ENCODE measurements at regions not wholly inside any gene's neighbourhood (a gene's known extent, or its start where the extent isn't known, plus 50 kb on each side); places are given as distances from the start of the nearest gene placed in this dataset.

DNA sequence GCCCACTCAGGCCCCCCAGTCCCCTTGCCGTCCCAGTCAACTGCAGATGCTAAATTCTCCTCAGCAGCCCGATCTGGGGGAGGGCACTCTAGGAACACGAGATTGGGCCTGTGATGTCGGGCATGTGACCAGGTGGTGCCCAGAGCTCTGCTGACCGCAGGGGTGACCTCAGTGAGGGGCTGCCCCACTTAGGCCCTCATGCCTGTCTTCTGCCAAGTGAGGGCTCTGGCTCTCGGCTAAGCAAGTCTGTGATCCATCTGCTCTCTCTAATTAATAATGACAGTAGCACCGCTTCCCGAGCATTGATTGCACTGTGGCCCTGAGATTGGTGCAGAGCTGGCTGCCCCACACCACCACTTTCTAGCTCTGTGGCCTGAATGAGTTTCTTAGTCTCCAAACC lies 138.8 kb downstream of the MRM1 start:
- ChIA-PET CTCF (no interaction called here), POLR2A (no interaction called here)
- no peak overlapping the region for H3K27ac ChIP-seq (ENCODE audit: low read depth, low read length)
- no peak for DNase-seq (ENCODE audit: low read depth, low spot score)
- no peaks in the 10 kb centered on the region; the same call in 1 of the 2 replicates for H3K9me3 ChIP-seq (ENCODE audit: control insufficient read depth, insufficient read depth, low read length)
- H3K4me3 ChIP-seq (ENCODE audit: low read depth, low read length) = no peak overlapping the region
- TF ChIP-seq, protein P1, sequence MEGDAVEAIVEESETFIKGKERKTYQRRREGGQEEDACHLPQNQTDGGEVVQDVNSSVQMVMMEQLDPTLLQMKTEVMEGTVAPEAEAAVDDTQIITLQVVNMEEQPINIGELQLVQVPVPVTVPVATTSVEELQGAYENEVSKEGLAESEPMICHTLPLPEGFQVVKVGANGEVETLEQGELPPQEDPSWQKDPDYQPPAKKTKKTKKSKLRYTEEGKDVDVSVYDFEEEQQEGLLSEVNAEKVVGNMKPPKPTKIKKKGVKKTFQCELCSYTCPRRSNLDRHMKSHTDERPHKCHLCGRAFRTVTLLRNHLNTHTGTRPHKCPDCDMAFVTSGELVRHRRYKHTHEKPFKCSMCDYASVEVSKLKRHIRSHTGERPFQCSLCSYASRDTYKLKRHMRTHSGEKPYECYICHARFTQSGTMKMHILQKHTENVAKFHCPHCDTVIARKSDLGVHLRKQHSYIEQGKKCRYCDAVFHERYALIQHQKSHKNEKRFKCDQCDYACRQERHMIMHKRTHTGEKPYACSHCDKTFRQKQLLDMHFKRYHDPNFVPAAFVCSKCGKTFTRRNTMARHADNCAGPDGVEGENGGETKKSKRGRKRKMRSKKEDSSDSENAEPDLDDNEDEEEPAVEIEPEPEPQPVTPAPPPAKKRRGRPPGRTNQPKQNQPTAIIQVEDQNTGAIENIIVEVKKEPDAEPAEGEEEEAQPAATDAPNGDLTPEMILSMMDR (IDR thresholded peaks at IDR 0.05; ENCODE audit: low read depth, low read length) = no peak
- H3K27me3 ChIP-seq (ENCODE audit: control insufficient read depth, insufficient read depth, low read length) = peaks cover 22% of the 10 kb centered on the region

DNA sequence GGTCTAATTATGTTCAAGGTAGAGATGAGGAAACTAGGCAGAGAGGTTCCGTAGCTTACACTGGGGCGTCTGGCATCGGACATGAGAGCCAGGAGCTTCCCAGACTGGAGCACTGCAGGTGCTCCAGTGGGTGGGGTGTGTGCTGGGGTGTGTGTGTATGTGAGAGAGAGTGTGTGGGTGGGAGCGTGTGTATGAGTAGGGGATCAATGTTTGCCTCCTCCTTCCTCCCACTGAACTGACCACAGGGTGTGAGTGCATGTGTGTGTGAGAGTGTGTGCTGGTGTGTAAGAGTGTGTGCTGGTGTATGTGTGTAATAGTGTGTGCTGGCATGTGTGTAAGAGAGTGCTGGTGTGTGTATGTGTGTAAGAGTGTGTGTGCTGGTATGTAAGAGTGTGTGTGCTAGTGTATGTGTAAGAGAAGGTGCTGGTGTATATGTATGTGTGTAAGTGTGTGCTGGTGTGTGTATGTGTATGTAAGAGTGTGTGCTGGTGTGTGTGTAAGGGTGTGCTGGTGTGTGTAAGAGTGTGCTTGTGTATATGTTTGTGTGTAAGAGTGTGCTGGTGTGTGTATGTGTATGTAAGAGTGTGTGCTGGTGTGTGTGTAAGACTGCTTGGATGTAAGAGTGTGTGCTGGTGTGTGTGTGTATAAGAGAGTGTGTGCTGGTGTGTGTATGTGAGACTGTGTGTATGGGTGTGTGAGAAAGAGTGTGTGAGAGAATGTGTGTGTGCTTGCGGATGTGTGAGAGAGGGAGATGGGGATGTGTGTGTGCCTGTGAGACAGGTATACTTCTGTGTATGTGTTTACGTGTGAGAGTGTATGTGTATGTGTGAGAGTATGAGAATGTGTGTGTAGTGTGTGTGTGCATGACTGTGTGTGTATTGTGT lies 139.9 kb downstream of the MRM1 start:
- CTCF ChIA-PET = no interaction called here

DNA sequence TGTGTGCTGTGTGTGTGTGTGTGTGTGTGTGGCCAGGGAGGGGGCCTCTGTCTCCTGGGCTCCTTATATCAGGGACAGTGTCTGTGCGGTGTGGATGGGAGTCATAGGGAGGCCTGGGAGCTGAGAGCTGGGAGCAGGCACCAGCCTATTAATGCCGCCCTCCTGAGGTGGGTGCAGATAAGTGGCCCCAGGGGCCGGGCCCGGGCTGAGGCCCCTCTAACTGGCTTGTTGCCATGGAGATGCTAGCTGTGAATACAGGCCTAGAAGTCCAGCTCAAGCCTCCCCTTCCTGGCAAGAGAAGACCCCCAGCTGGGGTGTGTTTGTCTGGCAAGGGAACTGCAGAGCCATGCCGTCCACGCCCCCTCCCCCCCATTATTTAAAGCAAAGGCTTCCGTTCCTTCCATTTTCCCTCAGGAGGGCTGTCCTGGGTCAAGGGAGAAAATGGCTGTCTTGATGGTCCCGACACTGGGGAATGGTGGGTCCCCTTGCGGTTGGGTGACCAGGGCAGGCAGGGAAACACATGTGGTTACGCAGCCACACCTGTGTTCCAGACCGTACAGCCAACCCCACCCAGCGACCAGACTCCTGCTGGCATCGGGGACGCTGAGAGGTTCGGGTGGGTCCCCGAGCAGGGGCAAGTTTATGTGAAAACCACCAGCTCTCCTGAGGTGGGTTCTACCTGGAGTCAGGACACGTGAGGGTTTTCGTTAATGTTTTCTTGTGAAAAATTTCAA lies 141.1 kb downstream of the MRM1 start:
- Histone ChIP-seq H3K27ac (ENCODE audit: low read depth, low read length) (no peak overlapping the region), H3K27me3 (ENCODE audit: control insufficient read depth, insufficient read depth, low read length) (peaks cover 21% of the 10 kb centered on the region), H3K4me3 (ENCODE audit: low read depth, low read length) (no peak overlapping the region), H3K9me3 (ENCODE audit: control insufficient read depth, insufficient read depth, low read length) (no peaks in the 10 kb centered on the region; the same call in 1 of the 2 replicates)
- ChIA-PET POLR2A (no interaction called here), CTCF (no interaction called here)
- no peak for DNase-seq (ENCODE audit: low read depth, low spot score)
- TF ChIP-seq, protein P1 (IDR thresholded peaks at IDR 0.05; ENCODE audit: low read depth, low read length) = no peak

More for the DNA sequence above, 139.9 kb downstream of the MRM1 start:
- Histone ChIP-seq H3K27ac (ENCODE audit: low read depth, low read length) (no peak overlapping the region), H3K9me3 (ENCODE audit: control insufficient read depth, insufficient read depth, low read length) (no peaks in the 10 kb centered on the region; the same call in 1 of the 2 replicates), H3K27me3 (ENCODE audit: control insufficient read depth, insufficient read depth, low read length) (peaks cover 23% of the 10 kb centered on the region), H3K4me3 (ENCODE audit: low read depth, low read length) (no peak overlapping the region)
- TF ChIP-seq, protein P1 (IDR thresholded peaks at IDR 0.05; ENCODE audit: low read depth, low read length) = no peak
- no peak for DNase-seq (ENCODE audit: low read depth, low spot score)
- POLR2A ChIA-PET = no interaction called here

DNA sequence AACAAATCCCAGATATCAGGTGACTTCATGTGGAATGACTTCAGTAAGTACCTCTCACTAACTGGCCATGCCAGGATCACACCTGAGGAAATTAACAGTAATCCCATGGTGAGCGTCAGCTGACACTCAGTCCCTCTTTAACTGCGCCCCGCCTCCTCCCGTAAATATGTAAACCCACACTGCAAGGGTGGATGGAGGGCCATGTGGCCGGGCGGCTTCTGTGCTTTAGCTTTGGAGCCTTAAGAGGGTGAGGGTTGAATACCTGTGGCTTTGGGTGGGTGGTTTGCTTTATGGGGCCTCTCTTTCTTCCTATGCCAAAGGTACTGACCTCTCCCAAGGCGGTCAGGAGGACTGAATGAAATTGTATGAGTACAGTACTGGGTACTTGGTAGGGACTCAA lies 141.7 kb downstream of the MRM1 start:
- TF ChIP-seq, protein P1 (IDR thresholded peaks at IDR 0.05; ENCODE audit: low read depth, low read length) = no peak
- no peaks in the 10 kb centered on the region; the same call in 1 of the 2 replicates for H3K9me3 ChIP-seq (ENCODE audit: control insufficient read depth, insufficient read depth, low read length)
- no peak for DNase-seq (ENCODE audit: low read depth, low spot score)
- ChIA-PET CTCF (no interaction called here), POLR2A (no interaction called here)
- no peak overlapping the region for H3K27ac ChIP-seq (ENCODE audit: low read depth, low read length)
- peaks cover 21% of the 10 kb centered on the region for H3K27me3 ChIP-seq (ENCODE audit: control insufficient read depth, insufficient read depth, low read length)
- no peak overlapping the region for H3K4me3 ChIP-seq (ENCODE audit: low read depth, low read length)

Data from AG04450 (cell line).